HG02884 (cell line): ENCODE measurements at regions not wholly inside any gene's neighbourhood (a gene's known extent, or its start where the extent isn't known, plus 50 kb on each side); places are given as distances from the start of the nearest gene placed in this dataset.

ENCODE experiments used
- ATAC-seq: cut with Tn5 transposase; IDR thresholded peaks from one replicate; pipeline ENCODE4 v1.9.1; 2021; ENCODE audit warnings: mild to moderate bottlenecking, moderate library complexity; ENCODE audit not compliant: unreplicated experiment

DNA sequence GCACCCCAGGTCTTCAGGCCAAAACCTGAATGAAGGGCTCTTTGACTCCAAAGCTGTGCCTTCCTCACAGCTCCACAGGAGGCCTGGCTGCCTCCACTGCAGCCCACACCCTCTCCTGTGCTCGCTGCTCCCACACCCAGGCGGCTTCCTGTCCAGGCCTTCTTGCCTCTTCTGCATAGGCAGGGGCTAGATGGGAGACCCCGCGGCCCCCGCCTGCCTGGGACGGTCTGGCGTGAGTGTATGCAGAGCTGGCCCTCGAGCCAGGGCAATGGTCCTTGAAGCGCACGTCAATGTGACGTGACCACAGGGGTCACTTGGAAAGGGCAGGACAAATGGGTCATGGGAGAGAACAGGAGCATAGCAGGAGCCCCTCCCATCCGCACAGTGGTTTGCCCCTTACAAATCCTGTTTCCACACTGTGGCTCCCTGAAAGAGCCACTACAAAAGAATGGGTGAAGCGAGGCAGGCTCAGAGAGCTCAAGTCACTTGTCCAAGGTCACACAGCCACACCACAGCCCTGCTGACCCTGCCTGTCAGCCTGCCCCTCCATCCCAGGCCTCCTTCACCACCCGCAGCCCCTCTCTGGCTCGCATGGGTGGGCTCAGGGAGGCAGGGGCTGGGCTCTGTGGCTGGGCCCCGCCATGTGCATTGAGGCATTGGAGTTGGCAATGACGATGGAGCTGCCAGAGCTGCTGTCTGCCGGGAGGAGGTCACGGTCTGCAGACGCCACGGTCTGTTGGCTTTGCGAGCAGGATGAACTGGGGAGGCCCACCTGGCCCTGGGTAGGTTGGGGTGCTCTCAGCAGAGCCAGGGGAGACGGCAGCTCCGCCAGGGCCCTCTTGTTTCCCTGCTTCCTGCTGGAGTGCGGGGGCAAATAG is 71.2 kb upstream of the WNT11 start:
- no peak for ATAC-seq

DNA sequence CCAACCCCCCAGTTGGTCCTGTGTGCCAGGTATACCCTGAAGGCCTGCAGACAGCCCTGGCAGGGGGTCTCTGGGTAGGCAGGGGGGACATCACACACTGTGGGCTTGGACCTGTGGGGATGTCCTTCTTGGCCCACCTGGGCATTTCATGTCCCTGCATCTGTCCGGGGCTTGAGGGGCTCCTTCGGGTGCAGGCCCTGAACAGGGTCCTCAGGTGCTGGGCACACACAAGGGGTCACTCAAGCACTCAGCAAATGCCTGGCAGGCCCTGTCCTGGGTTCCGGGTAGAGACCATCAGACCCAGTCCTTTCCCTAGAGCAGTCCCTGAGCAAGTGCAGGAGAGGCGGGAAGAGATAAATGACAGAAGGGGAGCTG is 70.5 kb upstream of the WNT11 start:
- ATAC-seq = no peak

DNA sequence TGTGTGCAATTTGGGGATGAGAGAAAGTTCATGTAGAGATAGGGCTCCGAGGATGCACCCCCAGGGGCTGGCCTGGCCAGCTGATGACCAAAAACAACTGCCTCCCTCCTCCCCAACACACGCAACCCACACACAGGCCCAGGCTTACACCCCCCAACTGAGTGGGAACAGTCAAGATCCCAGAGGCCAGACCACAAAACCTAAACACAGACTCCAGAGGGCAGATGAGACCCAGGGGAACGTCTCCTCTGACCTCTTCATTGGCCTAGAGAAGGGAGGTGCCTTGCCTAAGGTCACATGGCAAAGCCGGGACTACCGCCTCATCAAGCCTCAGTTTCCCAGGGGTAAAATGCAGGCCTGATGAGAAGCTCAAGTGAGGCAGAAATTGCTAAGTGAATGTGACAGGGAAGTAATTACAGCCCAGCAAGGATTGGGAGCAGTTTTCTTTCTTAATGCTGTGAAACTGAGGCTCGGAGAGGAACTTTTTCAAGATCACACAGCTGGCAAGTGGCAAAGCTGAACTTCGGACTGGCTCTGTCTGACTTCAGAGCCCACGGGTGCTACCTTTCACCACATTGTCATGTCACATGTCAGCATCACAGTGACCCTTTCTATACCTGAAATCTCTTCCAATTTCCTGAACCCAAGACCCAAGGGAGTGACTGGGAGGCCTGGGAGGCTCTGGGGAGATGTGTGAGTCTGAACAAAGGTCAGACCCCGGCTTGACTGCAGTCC is 69.9 kb upstream of the WNT11 start:
- ATAC-seq = no peak

DNA sequence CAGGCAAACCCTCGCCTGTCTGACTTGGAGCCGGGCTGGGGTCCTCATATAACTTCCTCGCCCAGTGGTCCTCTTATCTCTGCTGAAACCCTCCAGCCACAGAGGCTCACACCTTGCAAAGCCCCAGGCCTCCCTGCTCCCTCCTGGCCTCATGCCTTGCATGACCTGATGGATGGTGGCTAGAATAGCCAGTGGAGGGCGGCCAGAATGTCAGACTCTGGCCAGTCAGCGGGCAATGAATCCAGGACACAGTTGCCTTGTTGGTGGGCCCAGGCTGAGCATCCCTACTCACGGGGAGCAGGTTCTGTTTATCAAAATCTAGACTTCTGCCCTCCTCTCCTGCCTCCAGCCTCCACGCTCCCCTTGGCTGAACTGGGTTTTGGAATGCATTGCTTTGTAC is 69.1 kb upstream of the WNT11 start:
- ATAC-seq = no peak

DNA sequence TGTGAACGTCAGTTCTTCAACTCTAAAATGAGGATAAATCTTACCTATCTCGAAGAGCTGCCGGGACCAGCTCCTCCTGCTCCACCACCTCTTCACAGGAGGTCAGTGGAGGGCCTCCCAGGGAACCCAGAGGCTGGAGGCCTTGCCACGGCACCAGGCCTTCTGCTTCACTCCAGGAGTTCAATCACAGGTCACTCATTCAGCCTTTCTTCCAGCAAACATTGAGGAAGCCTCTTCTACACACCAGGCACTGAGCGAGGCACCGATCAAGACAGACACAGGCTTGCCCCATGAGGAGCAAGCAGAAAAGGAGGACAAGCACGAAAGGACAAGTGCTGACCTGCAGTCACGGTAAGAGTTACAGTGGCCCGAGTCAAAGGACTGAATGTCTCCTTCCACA is 64.8 kb upstream of the WNT11 start:
- no peak for ATAC-seq

- ATAC-seq = no peak
Observed at GRCh38 chr11:76270389-76270788, 64.1 kb upstream of the WNT11 start.

- no peak for ATAC-seq
Observed at GRCh38 chr11:76269661-76270261, 63.5 kb upstream of the WNT11 start.

GRCh38 chr11:76269247-76269646 is 62.9 kb upstream of the WNT11 start:
- no peak for ATAC-seq

DNA sequence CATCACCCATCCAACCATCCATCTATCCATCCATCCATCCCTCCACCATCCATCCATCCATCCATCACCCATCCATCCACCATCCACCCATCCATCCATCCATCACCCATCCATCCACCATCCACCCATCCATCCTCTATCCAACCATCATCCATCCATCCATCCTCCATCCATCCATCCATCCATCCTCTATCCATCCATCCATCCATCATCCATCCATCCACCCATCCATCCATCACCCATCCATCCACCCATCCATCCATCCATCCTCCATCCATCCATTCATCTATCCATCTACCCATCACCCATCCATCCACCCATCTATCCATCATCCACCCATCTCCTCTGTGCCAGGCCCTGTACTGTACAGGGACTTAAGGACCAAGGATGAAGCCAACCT is 62.2 kb upstream of the WNT11 start:
- ATAC-seq = no peak

GRCh38 chr11:76267556-76267955 is 61.3 kb upstream of the WNT11 start:
- ATAC-seq = no peak

- ATAC-seq = no peak
Observed at GRCh38 chr11:76266286-76267100, 60.2 kb upstream of the WNT11 start.

- no peak for ATAC-seq
Observed at GRCh38 chr11:76265771-76266241, 59.5 kb upstream of the WNT11 start.

DNA sequence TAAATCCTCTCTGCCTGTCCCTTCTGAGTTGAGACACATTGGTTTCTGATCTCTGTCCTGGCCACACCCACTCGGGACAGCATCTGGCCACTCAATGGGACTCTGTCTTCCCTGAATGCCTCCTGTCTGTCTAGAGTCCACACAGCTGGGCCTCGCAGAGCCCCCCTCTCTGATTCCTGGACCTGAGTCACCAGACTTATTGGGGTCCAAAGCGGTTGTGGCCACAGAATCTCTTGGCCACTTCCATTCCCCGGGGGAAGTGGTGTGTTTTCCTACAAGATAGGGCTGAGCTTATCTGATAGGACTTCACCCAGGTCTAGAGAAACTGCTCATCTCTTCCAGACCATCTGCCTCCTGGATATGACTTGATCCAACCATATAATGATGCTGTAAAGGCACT is 57.4 kb upstream of the WNT11 start:
- no peak for ATAC-seq

- no peak for ATAC-seq
Observed at GRCh38 chr11:76263166-76263565, 56.9 kb upstream of the WNT11 start.

GRCh38 chr11:76260296-76260925 is 54.1 kb upstream of the WNT11 start:
- ATAC-seq = no peak

DNA sequence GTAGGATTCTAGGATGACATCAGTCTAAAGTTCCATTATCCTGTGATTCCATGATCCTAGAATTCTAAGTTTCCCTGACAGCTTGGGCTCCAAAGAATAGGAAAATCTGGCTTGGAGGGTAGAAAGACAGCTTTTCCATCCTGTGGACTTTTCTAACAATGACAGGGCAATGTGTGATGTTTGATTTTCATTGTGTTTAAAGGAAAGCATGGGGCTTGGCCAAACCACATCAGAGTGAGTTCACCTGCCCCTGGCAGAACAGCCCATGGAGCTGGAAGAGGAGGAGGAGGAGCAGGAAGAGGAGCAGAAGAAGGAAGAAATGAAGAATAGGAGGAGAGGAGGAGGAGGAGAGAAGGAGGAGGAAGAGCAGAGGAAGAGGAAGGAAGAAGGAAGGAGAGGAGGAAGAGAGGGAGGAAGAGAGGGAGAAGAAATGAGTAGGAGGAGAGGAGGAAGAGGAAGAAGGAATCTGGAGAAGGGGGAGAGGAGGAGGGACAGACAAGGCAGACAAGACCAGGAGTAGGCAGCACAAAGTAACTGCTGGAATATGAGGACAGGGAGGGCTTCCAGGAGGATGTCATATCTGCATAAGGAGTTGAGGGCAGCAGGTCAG is 53.1 kb upstream of the WNT11 start:
- ATAC-seq = no peak

GRCh38 chr11:76257074-76257719 is 50.9 kb upstream of the WNT11 start:
- ATAC-seq = no peak

- ATAC-seq = no peak
Observed at GRCh38 chr11:76256448-76256847, 50.1 kb upstream of the WNT11 start.
